SK-N-SH treated with all-trans-retinoic acid at 6 μM for 48 hours (cell line): ENCODE measurements at regions not wholly inside any gene's neighbourhood (a gene's known extent, or its start where the extent isn't known, plus 50 kb on each side); places are given as distances from the start of the nearest gene placed in this dataset.

Experiments
- ATAC-seq: fragments of 200-7000 bp; cut with Tn5 transposase; 3 replicates; pipeline ENCODE4 v1.9.1; 2020; ENCODE audit warnings: mild to moderate bottlenecking, moderate library complexity
- ARNTL ChIP-seq: fragments of 450-650 bp; formaldehyde crosslinking; IDR thresholded peaks from 2 replicates; pipeline ENCODE4 v1.5.0; 2020; ENCODE audit warnings: low read depth, mild to moderate bottlenecking, moderate library complexity, borderline replicate concordance
- BACH2 ChIP-seq: fragments of 250-450 bp; sonication (Bioruptor Pico); IDR thresholded peaks from 2 replicates; pipeline ENCODE4 v1.9.0; 2021; ENCODE audit warnings: mild to moderate bottlenecking, borderline replicate concordance
- CSDC2 ChIP-seq: fragments of 250-450 bp; sonication (Bioruptor Pico); IDR thresholded peaks from 2 replicates; pipeline ENCODE4 v1.5.0; 2020; ENCODE audit warnings: mild to moderate bottlenecking, moderate library complexity
- ESRRG ChIP-seq: fragments of 250-450 bp; sonication (Bioruptor Pico); IDR thresholded peaks from 2 replicates; pipeline ENCODE4 v1.6.1; 2021; ENCODE audit warnings: mild to moderate bottlenecking
- GLIS3 ChIP-seq: fragments of 250-450 bp; sonication (Bioruptor Pico); IDR thresholded peaks from 2 replicates; pipeline ENCODE4 v1.5.0; 2020; ENCODE audit warnings: mild to moderate bottlenecking, moderate library complexity
- ISL1 ChIP-seq: fragments of 250-450 bp; sonication (Bioruptor Pico); IDR thresholded peaks from 2 replicates; pipeline ENCODE4 v2.1.2; 2022; ENCODE audit warnings: mild to moderate bottlenecking, moderate library complexity
- OSR1 ChIP-seq: fragments of 250-450 bp; sonication (Bioruptor Pico); IDR thresholded peaks from 2 replicates; pipeline ENCODE4 v1.8.0; 2022; ENCODE audit warnings: moderate library complexity, mild to moderate bottlenecking, inconsistent platforms
- PATZ1 ChIP-seq: fragments of 250-450 bp; sonication (Bioruptor Pico); IDR thresholded peaks from 2 replicates; pipeline ENCODE4 v1.8.0; 2020; ENCODE audit warnings: mild to moderate bottlenecking, moderate library complexity, borderline replicate concordance
- PPARA ChIP-seq: fragments of 250-450 bp; sonication (Bioruptor Pico); IDR thresholded peaks from 2 replicates; pipeline ENCODE4 v1.5.0; 2020; ENCODE audit warnings: mild to moderate bottlenecking, borderline replicate concordance
- RARB ChIP-seq: fragments of 250-450 bp; sonication (Bioruptor Pico); IDR thresholded peaks from 2 replicates; pipeline ENCODE4 v1.8.0; 2021; ENCODE audit warnings: mild to moderate bottlenecking, moderate library complexity
- SNAI2 ChIP-seq: fragments of 250-450 bp; sonication (Bioruptor Pico); IDR thresholded peaks from 2 replicates; pipeline ENCODE4 v1.5.0; 2020; ENCODE audit warnings: mild to moderate bottlenecking, moderate library complexity
- TCF4 ChIP-seq: fragments of 250-450 bp; sonication (Bioruptor Pico); IDR thresholded peaks from 2 replicates; pipeline ENCODE4 v1.8.0; 2021; ENCODE audit warnings: mild to moderate bottlenecking, moderate library complexity, borderline replicate concordance
- TOX ChIP-seq: fragments of 250-450 bp; sonication (Bioruptor Pico); IDR thresholded peaks from 2 replicates; pipeline ENCODE4 v1.8.0; 2021; ENCODE audit warnings: mild to moderate bottlenecking, moderate library complexity, borderline replicate concordance
- ZFP3 ChIP-seq: fragments of 250-450 bp; sonication (Bioruptor Pico); IDR thresholded peaks from 2 replicates; pipeline ENCODE4 v1.5.0; 2020; ENCODE audit warnings: mild to moderate bottlenecking, moderate library complexity
- ZFP30 ChIP-seq: fragments of 450-650 bp; formaldehyde crosslinking; IDR thresholded peaks from 2 replicates; pipeline ENCODE4 v1.5.0; 2022; ENCODE audit warnings: mild to moderate bottlenecking, moderate library complexity
- ZNF565 ChIP-seq: fragments of 450-650 bp; formaldehyde crosslinking; conservative IDR thresholded peaks from 2 replicates; pipeline ENCODE4 v1.5.0; 2020; ENCODE audit warnings: low read depth, mild to moderate bottlenecking, moderate library complexity
- ZNF70 ChIP-seq: fragments of 450-650 bp; formaldehyde crosslinking; IDR thresholded peaks from 2 replicates; pipeline ENCODE4 v1.5.0; 2020; ENCODE audit warnings: mild to moderate bottlenecking, moderate library complexity
- ZNF8 ChIP-seq: fragments of 450-650 bp; formaldehyde crosslinking; IDR thresholded peaks from 2 replicates; pipeline ENCODE4 v1.5.0; 2020; ENCODE audit warnings: mild to moderate bottlenecking, moderate library complexity
- TF ChIP-seq, protein P1 (sequence below): fragments of 250-450 bp; sonication (Bioruptor Pico); IDR thresholded peaks from 2 replicates; pipeline ENCODE4 v1.8.0; 2021; ENCODE audit warnings: low read depth, mild to moderate bottlenecking, moderate library complexity, borderline replicate concordance
- TF ChIP-seq, protein P2 (sequence below): fragments of 250-450 bp; sonication (Bioruptor Pico); IDR thresholded peaks from 2 replicates; pipeline ENCODE4 v1.5.0; 2020; ENCODE audit warnings: mild to moderate bottlenecking, moderate library complexity
- TF ChIP-seq, protein P3 (sequence below): fragments of 250-450 bp; sonication (Bioruptor Pico); IDR thresholded peaks from 2 replicates; pipeline ENCODE4 v1.5.1; 2021; ENCODE audit warnings: mild to moderate bottlenecking, moderate library complexity
- TF ChIP-seq, protein P4 (sequence below): fragments of 250-450 bp; sonication (Bioruptor Pico); IDR thresholded peaks from 2 replicates; pipeline ENCODE4 v1.5.1; 2020; ENCODE audit warnings: low read depth, mild to moderate bottlenecking, moderate library complexity

DNA sequence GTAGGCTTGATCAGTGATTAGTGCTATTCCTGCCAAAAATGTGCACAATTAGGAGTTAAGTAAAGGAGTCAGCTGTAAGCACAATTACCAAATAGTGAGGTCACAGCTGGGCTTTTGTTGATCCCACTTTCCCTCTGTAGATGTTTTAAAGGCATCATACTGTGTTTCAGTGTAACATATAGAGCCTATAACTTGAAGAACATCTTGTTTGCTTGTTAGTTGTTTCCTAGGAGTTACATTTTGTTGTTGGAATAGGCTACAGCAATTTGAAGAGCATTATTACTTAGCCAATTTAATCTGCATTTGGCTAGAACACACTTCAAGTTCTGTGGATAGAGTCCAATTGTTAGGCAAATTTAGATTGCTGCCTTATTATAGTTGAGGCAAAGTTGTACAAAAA is 210.7 kb upstream of the MAD2L1 start:
- TF ChIP-seq, protein P1, sequence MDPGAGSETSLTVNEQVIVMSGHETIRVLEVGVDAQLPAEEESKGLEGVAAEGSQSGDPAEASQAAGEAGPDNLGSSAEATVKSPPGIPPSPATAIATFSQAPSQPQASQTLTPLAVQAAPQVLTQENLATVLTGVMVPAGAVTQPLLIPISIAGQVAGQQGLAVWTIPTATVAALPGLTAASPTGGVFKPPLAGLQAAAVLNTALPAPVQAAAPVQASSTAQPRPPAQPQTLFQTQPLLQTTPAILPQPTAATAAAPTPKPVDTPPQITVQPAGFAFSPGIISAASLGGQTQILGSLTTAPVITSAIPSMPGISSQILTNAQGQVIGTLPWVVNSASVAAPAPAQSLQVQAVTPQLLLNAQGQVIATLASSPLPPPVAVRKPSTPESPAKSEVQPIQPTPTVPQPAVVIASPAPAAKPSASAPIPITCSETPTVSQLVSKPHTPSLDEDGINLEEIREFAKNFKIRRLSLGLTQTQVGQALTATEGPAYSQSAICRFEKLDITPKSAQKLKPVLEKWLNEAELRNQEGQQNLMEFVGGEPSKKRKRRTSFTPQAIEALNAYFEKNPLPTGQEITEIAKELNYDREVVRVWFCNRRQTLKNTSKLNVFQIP (CRISPR knock-in tag): no peak
- no peak for TF ChIP-seq SNAI2
- TF ChIP-seq ISL1 (CRISPR knock-in tag): no peak
- no peak for TF ChIP-seq CSDC2 (CRISPR knock-in tag)
- TF ChIP-seq TCF4: no peak
- TF ChIP-seq, protein P2, sequence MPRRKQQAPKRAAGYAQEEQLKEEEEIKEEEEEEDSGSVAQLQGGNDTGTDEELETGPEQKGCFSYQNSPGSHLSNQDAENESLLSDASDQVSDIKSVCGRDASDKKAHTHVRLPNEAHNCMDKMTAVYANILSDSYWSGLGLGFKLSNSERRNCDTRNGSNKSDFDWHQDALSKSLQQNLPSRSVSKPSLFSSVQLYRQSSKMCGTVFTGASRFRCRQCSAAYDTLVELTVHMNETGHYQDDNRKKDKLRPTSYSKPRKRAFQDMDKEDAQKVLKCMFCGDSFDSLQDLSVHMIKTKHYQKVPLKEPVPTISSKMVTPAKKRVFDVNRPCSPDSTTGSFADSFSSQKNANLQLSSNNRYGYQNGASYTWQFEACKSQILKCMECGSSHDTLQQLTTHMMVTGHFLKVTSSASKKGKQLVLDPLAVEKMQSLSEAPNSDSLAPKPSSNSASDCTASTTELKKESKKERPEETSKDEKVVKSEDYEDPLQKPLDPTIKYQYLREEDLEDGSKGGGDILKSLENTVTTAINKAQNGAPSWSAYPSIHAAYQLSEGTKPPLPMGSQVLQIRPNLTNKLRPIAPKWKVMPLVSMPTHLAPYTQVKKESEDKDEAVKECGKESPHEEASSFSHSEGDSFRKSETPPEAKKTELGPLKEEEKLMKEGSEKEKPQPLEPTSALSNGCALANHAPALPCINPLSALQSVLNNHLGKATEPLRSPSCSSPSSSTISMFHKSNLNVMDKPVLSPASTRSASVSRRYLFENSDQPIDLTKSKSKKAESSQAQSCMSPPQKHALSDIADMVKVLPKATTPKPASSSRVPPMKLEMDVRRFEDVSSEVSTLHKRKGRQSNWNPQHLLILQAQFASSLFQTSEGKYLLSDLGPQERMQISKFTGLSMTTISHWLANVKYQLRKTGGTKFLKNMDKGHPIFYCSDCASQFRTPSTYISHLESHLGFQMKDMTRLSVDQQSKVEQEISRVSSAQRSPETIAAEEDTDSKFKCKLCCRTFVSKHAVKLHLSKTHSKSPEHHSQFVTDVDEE (CRISPR knock-in tag): no peak
- no peak for TF ChIP-seq ZFP30 (CRISPR knock-in tag)
- TF ChIP-seq ESRRG (CRISPR knock-in tag): no peak
- no peak for TF ChIP-seq ZFP3 (CRISPR knock-in tag)
- no peak for TF ChIP-seq GLIS3 (CRISPR knock-in tag)
- TF ChIP-seq BACH2 (CRISPR knock-in tag): no peak
- no peak for TF ChIP-seq ZNF70 (CRISPR knock-in tag)
- TF ChIP-seq PPARA (CRISPR knock-in tag): no peak
- TF ChIP-seq ZNF8 (CRISPR knock-in tag): no peak
- TF ChIP-seq, protein P3, sequence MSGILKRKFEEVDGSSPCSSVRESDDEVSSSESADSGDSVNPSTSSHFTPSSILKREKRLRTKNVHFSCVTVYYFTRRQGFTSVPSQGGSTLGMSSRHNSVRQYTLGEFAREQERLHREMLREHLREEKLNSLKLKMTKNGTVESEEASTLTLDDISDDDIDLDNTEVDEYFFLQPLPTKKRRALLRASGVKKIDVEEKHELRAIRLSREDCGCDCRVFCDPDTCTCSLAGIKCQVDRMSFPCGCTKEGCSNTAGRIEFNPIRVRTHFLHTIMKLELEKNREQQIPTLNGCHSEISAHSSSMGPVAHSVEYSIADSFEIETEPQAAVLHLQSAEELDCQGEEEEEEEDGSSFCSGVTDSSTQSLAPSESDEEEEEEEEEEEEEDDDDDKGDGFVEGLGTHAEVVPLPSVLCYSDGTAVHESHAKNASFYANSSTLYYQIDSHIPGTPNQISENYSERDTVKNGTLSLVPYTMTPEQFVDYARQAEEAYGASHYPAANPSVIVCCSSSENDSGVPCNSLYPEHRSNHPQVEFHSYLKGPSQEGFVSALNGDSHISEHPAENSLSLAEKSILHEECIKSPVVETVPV (CRISPR knock-in tag): no peak
- no peak for ATAC-seq

GRCh38 chr4:120266602-120267001 is 200.0 kb upstream of the MAD2L1 start:
- TF ChIP-seq ZFP30 (CRISPR knock-in tag): no peak
- no peak for TF ChIP-seq ARNTL
- TF ChIP-seq PATZ1 (CRISPR knock-in tag): no peak
- no peak for TF ChIP-seq RARB (CRISPR knock-in tag)
- TF ChIP-seq ISL1 (CRISPR knock-in tag): no peak
- TF ChIP-seq CSDC2 (CRISPR knock-in tag): no peak
- no peak for TF ChIP-seq ESRRG (CRISPR knock-in tag)
- no peak for TF ChIP-seq OSR1 (CRISPR knock-in tag)
- no peak for TF ChIP-seq ZNF565 (CRISPR knock-in tag)
- no peak for TF ChIP-seq GLIS3 (CRISPR knock-in tag)
- TF ChIP-seq ZFP3 (CRISPR knock-in tag): no peak
- TF ChIP-seq BACH2 (CRISPR knock-in tag): no peak
- TF ChIP-seq, protein P4, sequence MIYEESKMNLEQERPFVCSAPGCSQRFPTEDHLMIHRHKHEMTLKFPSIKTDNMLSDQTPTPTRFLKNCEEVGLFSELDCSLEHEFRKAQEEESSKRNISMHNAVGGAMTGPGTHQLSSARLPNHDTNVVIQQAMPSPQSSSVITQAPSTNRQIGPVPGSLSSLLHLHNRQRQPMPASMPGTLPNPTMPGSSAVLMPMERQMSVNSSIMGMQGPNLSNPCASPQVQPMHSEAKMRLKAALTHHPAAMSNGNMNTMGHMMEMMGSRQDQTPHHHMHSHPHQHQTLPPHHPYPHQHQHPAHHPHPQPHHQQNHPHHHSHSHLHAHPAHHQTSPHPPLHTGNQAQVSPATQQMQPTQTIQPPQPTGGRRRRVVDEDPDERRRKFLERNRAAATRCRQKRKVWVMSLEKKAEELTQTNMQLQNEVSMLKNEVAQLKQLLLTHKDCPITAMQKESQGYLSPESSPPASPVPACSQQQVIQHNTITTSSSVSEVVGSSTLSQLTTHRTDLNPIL (CRISPR knock-in tag): no peak
- TF ChIP-seq, protein P2 (CRISPR knock-in tag): no peak
- TF ChIP-seq, protein P3 (CRISPR knock-in tag): no peak
- TF ChIP-seq SNAI2: no peak
- no peak for TF ChIP-seq PPARA (CRISPR knock-in tag)
- no peak for TF ChIP-seq TCF4
- TF ChIP-seq TOX (CRISPR knock-in tag): no peak
- TF ChIP-seq ZNF8 (CRISPR knock-in tag): no peak
- no peak for ATAC-seq
